Mesothelial cell of epicardium (in vitro differentiated cells): ENCODE measurements at regions not wholly inside any gene's neighbourhood (a gene's known extent, or its start where the extent isn't known, plus 50 kb on each side); places are given as distances from the start of the nearest gene placed in this dataset.

ENCODE experiments used
- DNase-seq, 2 experiments: peaks; one replicate each; pipeline ENCODE4 v3.0.0; 2021; ENCODE audit warnings: low spot score in 2 of 2; ENCODE audit not compliant: unreplicated experiment in 2 of 2
- H3K27ac Mint-ChIP-seq: 2 replicates; pipeline ENCODE4 v1.8.0; 2021; ENCODE audit warnings: mixed read lengths
- H3K27me3 Mint-ChIP-seq: 2 replicates; pipeline ENCODE4 v1.8.0; 2021; ENCODE audit warnings: low read depth, mixed read lengths
- H3K36me3 Mint-ChIP-seq: 2 replicates; pipeline ENCODE4 v1.8.0; 2021; ENCODE audit warnings: mixed read lengths
- H3K4me1 Mint-ChIP-seq: 2 replicates; pipeline ENCODE4 v1.8.0; 2021; ENCODE audit warnings: mixed read lengths
- H3K4me3 Mint-ChIP-seq: 2 replicates; pipeline ENCODE4 v1.8.0; 2021; ENCODE audit warnings: mild to moderate bottlenecking, moderate library complexity, mixed read lengths
- H3K9me3 Mint-ChIP-seq: 2 replicates; pipeline ENCODE4 v1.8.0; 2021; ENCODE audit warnings: mixed read lengths
- CTCF ChIP-seq: fragments of 200-600 bp; sonication (generic); IDR thresholded peaks from one replicate; pipeline ENCODE4 v1.5.0; 2021; ENCODE audit warnings: antibody characterized with exemption; ENCODE audit not compliant: unreplicated experiment

- Mint-ChIP-seq H3K27ac (no peak overlapping the region), H3K4me3 (no peak overlapping the region), H3K4me1 (peaks cover 13% of the 10 kb centered on the region), H3K27me3 (no peaks in the 10 kb centered on the region), H3K9me3 (peaks cover 7% of the 10 kb centered on the region), H3K36me3 (no peaks in the 10 kb centered on the region)
- TF ChIP-seq CTCF, result no peak
- no peak for DNase-seq
Observed at GRCh38 chr1:79595931-79596330, 589.4 kb upstream of the ADGRL4 start.

- Mint-ChIP-seq H3K4me1 (peaks cover 15% of the 10 kb centered on the region), H3K9me3 (peaks cover 3% of the 10 kb centered on the region), H3K27ac (no peak overlapping the region), H3K27me3 (no peaks in the 10 kb centered on the region), H3K4me3 (no peak overlapping the region), H3K36me3 (no peaks in the 10 kb centered on the region)
- no peak for DNase-seq
- TF ChIP-seq CTCF, result no peak
Observed at GRCh38 chr1:79594121-79594698, 587.7 kb upstream of the ADGRL4 start.

- Mint-ChIP-seq H3K4me1 (peaks cover 18% of the 10 kb centered on the region), H3K4me3 (no peak overlapping the region), H3K9me3 (peaks cover 3% of the 10 kb centered on the region), H3K27me3 (no peaks in the 10 kb centered on the region), H3K27ac (no peak overlapping the region), H3K36me3 (no peaks in the 10 kb centered on the region)
- no peak for TF ChIP-seq CTCF
- DNase-seq, result no peak
Observed at GRCh38 chr1:79592707-79593106, 586.2 kb upstream of the ADGRL4 start.

GRCh38 chr1:79588719-79589118 lies 582.2 kb upstream of the ADGRL4 start:
- Mint-ChIP-seq H3K4me3 (no peak overlapping the region), H3K27me3 (no peaks in the 10 kb centered on the region), H3K4me1 (peaks cover 18% of the 10 kb centered on the region), H3K9me3 (peaks cover 14% of the 10 kb centered on the region), H3K36me3 (no peaks in the 10 kb centered on the region), H3K27ac (no peak overlapping the region)
- DNase-seq, result no peak
- TF ChIP-seq CTCF, result no peak

GRCh38 chr1:79587229-79587628 lies 580.7 kb upstream of the ADGRL4 start:
- peaks cover 24% of the 10 kb centered on the region for H3K9me3 Mint-ChIP-seq
- H3K4me1 Mint-ChIP-seq, result peaks cover 12% of the 10 kb centered on the region
- no peak for TF ChIP-seq CTCF
- no peak overlapping the region for H3K27ac Mint-ChIP-seq
- no peak overlapping the region for H3K4me3 Mint-ChIP-seq
- H3K36me3 Mint-ChIP-seq, result no peaks in the 10 kb centered on the region
- DNase-seq, result no peak
- no peaks in the 10 kb centered on the region for H3K27me3 Mint-ChIP-seq

GRCh38 chr1:79585801-79586200 lies 579.3 kb upstream of the ADGRL4 start:
- no peak for DNase-seq
- H3K27me3 Mint-ChIP-seq, result no peaks in the 10 kb centered on the region
- no peak for TF ChIP-seq CTCF
- no peak overlapping the region for H3K27ac Mint-ChIP-seq
- no peak overlapping the region for H3K4me3 Mint-ChIP-seq
- no peaks in the 10 kb centered on the region for H3K36me3 Mint-ChIP-seq
- H3K9me3 Mint-ChIP-seq, result peaks cover 34% of the 10 kb centered on the region
- H3K4me1 Mint-ChIP-seq, result peaks cover 4% of the 10 kb centered on the region
